EL (cell line): ENCODE measurements at regions not wholly inside any gene's neighbourhood (a gene's known extent, or its start where the extent isn't known, plus 50 kb on each side); places are given as distances from the start of the nearest gene placed in this dataset.

Experiments used
- DNase-seq: peaks from one replicate; pipeline ENCODE4 v3.0.0-alpha.2; 2016

DNA sequence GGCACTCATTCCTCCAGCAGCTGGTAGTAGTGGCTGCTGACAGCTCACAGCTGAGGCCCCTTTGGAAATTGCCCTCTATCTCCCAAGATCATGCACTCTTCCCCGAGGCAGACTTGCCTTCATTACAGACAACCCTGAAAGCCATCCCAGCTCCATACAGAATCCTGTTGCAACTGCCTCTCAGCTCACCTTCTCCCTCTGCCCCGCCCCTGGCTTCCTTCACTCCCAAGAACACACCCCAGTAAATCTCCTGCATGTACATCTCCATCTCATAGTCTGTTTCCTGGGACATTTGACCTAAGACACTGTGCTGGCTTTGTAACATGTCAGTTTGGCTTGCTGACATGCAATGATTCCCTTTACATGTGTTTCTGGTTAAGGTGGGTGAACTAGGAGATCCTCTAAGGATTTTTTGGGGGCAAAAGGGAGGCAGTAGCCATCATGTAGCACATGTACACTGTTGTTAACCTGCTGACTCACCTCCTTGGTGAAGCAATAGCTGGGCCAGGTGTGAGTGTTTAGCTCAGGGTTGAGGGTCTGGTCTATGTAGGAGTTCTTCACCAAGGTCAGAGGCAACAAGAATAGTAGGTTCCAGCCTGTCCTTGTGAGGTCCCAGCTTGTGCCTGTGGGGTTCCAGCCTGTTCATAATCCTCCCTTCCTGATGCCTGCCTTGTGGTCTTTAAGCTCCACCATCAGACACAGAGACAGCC lies 179.6 kb downstream of the CSNK2A3 start:
- DNase-seq = no peak

DNA sequence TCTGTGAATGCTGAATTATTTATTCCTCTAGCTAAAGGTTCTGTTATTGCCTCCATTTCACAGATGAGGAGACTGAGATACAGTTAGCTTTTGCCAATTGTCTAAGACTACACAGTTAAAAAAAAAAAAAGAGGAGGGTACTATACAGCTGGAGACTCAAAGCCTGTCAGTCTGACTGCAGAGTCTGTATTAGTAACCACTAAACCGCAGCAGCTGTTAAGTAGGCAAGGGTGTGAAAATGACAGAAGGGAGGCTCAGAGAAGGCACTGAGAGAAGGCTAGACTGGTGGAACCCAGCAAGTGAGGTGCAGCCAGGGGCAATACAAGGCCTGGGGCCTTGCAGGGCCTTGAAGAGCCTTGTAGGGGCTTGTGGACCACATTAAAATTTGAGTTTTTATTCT lies 181.2 kb downstream of the CSNK2A3 start:
- DNase-seq = no peak

DNA sequence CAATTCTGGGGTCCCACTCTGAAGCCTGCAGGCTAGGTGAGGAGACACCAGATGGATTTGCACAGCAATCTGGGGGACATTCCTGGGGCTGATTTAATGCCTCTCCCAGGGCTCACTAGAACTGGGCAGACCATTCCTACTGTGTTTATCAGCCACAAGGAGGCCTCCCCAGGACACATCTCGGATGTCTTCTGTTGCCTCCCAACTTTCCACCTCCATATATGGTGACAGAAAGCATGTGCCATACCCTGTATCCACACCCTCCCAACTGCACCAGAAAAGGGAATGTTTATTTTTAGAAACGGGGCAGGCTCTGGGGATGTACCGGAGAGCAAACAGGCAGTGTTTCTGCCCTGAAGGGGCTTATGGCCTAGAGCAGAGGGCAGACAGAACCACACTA lies 181.8 kb downstream of the CSNK2A3 start:
- DNase-seq = no peak

DNA sequence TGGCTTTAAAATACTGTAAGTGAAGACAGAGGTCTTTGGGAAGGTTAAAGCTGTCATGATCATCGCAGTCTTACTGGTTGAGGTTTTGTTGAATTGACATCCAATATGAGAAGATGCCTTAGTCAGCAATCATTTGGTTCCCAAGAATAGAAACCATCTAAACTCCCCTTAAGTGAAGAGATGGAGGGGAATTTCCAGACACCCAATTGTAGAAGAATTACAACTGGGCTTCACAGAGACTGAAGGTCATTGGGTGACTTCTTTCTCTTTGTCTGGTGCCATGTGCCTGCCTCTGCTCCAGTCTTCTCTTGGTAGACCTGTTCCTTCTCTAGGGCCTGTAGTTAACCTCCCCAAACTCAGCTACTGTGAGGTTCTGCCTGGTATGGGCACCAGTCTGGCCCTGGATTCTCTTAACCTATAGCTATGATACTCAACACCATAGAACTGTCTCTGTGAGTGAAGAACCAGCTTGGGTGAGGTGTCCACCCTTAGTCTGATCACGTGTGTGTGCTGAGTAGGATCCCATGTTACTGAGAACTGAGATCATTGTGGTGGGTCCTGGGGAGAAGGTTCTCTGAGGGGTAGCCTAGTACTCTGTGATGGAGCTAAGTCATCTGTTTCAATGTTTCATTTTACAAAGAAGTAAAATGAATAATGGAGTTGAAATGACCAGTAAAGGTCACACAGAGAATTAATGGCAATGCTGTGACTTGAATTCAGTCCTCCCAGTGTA lies 182.5 kb downstream of the CSNK2A3 start:
- no peak for DNase-seq

DNA sequence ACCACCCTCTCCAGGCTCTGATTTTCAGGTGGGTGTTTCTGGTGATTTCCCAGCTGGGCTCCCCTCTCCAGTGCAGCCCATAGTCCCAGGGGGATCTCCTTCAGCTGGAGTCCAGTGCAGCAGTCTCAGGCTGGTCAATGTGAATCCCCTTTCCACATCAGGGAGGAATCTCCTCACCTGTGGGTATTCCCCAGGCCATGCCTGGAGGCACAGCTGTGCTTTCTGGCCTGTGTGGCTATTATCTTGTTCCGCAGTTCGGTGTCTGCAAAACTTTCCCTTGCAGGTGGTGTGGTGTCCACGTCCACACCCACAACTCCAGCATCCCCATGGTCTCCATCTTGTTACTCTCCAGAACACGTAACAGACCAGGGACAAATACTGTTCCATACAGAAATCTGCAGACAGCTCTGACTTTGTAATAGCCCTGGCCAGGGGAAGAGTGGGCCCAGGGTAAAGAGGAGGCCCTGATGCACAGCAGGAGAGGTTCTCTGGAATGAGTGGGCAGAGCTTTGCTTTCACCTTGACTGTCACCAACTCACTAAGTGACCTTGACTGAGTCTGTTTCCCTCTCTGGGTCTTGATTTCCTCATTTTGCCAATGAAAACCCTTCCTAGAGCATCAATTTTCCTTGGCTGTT lies 183.2 kb downstream of the CSNK2A3 start:
- no peak for DNase-seq

DNA sequence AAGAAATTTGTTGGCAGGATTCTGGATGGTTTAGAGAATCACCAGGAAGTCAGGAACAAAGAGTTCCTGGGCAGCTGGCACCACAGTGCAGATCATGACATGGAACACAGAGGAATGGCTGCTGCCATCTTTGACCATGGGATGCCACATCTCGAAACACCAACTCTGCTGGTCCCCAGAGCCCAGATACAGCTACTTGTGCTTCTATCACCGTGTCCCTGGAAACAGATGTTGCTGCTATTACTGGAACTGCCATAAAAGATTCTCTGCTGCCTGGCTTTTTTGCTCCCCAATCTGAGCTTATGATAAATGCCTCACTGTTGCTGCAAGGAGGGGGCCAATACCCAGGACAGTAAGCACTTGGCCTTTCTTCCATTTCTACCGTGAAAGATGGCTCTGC lies 185.2 kb downstream of the CSNK2A3 start:
- DNase-seq = no peak

DNA sequence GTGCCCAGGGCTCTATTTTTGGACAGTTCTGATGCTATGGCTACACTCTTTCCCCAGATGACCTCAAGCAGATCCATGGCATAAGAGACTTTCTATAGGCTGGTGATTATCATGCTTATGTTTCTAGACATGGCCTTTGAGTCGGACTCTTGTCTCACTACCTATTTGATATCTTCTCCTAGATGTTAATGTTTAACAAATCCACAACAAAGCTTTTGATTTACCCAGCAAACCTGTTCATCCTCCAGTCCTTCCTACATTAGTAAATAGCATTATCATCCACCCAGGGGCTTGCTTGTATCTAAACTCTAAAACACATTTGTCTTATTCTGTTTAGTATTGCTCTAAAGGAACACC lies 188.7 kb downstream of the CSNK2A3 start:
- DNase-seq = no peak

DNA sequence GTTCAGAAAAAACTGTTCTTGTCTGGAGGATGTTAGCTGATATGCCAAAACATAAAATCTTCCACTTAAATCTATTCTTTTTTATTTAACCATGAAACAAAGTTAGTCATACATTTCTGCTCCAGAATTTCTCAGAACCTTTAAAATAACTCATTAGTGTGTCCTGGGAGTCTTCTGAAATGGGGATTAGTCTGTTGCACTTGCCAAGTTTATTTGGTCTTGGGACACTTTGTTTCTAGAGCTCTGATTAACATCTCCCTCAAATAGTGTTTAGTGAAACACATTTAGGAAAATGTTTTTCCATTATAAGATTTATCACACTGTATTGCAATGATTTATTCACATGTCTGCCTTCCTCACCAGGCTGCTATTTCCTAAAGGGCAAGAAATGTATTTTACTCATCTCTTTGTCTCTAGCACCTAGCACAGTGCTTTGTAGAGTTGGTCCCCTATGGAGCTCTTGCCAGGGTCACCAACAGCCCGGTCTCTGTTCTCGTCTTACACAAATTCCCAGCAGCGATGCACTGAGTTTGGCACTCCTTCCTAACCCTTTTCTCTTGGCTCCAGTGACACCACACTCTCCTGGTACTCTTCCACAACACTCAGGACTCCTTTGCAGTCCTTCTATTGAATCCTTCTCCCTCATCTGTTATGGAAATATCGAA lies 189.2 kb downstream of the CSNK2A3 start:
- DNase-seq = no peak

DNA sequence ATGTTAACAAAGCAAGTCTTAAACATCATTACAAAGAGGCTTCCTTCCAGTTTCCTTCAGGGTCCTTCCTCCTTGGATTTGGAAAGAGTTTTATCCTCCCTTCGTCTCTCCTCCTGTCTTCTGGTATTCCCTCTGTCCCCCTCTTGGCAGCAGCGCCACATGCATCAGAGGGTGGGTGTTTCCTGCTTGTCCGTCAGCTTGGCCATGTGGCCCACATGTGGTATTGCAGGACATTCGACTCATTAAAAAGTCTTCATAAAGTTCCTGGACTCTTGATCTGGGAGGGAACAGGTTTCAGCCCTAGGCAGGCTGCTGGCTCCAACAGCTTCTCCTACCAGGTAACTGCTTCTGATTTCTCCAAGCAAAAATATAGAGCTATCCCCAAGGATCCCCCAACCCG lies 189.8 kb downstream of the CSNK2A3 start:
- DNase-seq = peak; percentile 9

DNA sequence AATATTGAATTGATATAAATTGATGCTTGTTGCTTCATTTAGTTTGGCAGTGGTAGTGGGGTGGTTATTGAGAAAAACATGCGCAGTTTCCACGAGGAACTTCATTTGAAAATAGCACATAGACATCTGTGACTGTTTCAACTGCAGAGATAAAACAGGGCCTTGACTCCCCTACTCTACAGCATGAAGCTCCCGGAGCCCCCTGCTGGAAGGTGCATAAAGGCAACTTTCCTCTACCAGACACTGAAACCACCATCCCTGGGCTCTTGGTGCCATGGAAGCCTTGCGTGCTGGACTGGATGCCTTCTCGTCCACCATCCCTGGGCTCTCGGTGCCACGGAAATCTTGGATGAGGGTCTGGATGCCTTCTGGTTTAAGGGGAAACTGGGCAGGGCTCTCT lies 195.9 kb downstream of the CSNK2A3 start:
- DNase-seq = peak; percentile 29

DNA sequence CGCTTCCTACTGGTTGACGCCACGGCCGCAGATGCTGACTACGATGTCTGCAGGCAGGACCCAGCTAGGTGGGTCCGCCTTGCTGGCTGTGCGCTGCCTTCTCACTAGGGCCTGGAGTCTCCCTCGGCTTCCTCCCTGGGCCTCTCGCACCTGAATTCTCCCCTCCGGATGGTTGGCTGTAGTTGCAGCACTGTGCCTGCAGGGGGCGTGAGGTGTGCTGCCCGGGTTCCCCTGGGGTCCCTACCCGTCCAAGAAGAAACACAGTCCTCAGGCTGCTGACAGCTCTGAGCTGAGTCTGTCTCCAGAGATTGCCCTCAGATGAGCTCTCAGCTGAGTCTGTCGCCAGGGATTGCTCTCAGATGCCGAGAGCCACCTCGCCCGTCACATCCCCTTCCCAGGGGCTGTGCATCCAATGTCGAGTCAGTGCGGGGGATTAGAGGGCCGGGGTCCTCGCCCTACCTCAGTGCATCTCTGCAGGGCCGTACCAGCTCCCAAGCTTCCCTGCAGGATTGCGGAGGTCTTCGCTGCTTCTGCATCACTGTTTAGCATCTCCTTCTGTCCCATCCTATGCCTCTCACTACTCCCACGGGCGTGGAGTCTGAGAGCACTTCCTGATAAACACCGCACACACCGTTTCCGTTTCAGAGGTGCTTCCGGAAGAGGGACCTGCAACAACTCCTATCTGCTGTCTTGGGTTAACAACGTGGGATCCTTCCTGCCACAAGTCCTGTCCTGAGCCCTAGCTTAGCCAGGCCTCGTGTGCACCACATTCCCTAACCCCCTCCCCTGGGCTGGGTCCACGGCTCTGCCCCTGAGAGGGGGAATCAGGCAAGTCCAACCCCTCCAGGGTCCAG lies 196.9 kb downstream of the CSNK2A3 start:
- DNase-seq = peak; percentile 7

DNA sequence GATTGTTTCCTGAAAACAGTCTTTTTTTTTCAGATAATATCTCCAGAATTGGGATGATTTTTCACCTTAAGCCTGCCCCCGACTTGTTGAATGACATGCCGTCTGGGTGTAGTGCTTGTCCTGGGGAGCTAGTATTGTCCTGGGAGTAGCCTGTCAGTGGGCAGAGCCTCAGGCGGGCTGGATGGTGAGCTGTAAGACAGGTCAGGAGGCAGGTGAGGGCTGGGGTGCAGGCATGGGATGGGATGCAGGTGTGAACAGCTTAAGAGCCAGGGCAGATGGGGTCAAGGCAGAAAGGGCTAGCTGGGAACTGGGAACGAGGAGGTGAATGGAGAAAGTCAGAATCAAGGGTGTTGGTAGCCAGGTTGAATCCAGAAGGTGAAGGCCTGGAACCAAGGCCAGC lies 200.2 kb downstream of the CSNK2A3 start:
- DNase-seq = no peak

DNA sequence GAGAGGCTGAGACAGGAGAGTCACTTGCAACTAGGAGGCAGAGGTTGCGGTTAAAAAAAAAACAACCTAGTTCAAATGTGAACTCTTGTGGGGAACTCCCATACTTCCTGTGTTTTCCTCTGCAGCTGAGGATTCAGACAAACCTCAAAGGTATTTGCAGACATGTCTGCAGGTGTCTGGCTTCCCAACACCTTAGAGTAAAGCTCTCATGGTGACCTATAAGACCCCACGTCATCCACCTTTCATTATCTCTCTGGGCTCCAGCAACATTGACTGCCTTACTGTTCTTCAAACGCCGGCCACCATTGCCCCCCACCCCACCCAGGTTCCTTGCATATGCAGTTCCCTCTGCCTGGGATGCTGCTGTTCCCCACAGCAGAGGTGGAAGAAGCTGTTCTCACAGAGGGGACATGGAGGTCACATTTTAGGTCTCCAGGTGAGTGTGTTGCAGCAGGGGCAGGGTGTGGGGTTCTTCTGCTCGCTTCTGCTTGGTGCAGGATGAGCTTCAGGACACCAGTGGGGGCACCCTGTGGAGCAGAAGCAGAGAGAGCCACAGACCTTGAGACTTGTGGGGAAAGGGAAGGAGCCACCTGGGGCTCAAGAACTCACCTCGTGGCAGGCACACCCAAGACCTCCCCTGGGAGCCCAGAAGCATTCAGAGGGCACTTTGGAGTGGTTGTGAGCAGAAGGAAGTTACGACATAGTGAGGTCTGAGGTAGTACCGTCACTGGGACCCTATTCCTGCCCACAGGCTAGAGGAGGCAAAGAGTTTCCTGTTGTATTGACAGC lies 203.2 kb downstream of the CSNK2A3 start:
- no peak for DNase-seq

DNA sequence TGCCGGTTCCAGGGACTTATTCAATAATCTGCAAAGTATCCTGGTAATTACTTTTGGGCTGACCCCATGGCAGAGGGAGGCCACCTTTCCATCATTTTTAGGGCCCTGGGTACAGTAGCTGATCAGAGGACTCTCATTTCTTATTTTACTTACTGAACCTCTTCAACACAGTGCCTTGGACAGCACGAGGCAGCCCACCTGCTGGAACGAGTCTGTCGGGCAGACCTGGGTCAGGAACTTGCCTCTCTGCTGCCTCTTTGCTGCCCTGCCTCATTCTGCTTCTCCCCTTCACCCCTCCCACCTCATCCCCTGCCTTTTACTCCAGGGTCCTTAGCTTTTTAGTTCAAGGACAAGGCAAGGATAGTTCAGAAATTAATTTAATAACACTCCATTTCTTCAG lies 204.5 kb downstream of the CSNK2A3 start:
- DNase-seq = no peak

DNA sequence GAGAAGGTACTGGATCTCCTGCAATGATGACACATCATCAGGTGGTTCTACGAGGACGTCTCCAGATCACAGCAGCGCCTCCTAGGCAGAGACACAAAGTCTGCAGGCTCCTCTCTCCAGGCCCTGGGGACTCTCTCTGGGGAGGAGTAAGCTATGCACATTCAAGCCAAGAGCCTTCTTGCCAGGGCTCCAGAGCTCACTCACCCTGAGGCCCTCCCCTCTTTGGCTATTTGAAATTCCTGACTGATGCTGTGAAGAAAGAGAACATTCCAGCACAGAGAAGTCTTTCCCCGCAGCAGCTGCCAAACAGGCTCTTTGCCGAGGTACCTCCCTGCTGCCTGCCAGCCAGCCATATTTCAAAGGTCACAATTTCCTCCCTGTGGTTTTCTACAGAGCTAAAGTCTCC lies 204.9 kb downstream of the CSNK2A3 start:
- DNase-seq = peak; percentile 76

DNA sequence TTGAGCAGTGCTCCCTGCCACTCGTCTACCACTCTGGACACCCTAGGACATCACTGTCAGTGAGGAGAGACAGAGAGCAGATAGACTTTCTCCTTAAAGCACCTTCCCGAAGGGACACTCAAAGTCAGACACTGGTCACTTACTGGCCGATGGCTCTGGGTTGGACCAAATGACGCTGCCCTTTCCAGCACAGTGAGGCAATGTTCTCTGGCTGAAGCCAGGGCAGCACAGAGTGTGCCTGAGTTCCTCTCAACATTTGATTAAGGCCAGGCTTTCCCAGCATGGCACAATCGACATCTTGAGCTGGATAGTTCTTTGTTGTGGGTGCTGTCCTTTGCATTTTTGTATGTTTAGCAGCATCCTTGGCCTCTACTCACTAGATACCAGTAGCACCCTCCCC lies 206.2 kb downstream of the CSNK2A3 start:
- DNase-seq = no peak

DNA sequence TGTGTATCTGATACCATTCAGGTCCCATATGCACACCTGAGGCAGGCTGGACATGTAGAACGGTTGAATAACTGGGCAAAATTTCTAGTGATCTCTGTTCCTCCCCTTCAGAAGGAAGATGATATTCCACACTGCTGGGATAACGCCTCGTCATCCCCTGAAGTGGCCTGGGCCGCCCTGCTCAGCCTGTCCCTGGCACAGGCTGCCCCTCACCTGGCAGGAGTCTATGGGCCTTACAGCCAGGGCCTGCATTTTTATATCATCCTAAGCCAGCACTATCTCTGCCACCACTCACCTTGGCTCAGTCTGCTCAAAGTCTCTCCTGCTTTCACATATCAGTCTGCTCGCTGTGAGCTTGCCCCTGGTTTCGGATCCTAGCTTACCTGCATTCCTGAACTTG lies 209.2 kb downstream of the CSNK2A3 start:
- DNase-seq = no peak

DNA sequence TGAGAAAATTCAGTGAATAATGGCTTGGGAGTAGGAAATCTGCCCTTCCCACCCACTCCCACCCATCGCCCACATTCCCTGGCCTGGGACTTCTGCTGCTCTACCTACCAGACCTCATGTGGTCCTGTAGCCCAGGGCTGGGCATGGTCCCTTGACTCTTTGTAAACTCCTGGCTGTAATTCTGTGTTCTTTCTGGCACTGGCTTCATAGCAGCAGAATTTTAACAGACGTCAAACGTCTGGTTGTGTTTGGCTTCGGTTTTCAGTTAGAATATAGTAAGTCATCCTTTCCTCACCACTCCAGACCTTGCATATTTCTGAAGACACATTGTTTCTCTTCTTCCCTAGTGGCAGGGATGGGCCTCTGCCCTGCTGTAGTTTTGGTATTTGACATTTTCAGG lies 210.6 kb downstream of the CSNK2A3 start:
- no peak for DNase-seq

DNA sequence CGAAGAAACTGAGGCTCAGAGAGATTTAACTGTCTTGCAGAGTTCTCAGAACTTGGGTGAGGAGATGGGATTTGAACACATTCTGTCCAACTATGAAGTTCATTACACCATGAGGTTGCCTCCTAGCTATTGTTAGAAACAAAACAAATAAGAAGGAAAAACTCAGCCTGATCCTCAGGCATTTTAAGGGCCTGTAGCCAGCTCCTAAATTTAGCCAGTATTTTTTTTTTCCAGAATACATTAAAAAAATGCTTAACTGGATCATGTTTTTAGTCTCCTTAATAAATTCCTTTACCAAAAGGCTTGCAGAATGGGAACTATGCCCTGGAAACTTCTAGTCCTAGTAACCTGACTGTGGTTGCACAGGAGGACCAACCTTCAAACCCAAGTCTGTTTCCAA lies 212.0 kb downstream of the CSNK2A3 start:
- no peak for DNase-seq

DNA sequence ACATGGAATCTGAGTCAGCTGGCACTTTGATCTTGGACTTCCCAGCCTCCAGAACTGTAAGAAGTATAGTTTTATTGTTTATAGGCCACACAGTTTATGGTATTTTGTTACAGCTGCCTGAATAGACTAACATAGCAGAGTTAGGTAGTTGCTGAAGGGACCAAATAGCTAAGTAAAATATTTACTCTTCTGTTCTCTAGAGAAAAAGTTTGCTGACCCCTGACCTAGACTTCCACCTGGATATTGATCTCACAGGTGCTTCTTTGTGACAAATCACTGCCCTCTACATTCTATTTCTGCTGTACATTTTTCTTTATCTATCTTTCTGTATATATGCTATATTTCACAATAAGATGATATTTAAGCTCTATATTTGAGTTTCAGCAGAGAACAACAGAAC lies 212.5 kb downstream of the CSNK2A3 start:
- DNase-seq = no peak

DNA sequence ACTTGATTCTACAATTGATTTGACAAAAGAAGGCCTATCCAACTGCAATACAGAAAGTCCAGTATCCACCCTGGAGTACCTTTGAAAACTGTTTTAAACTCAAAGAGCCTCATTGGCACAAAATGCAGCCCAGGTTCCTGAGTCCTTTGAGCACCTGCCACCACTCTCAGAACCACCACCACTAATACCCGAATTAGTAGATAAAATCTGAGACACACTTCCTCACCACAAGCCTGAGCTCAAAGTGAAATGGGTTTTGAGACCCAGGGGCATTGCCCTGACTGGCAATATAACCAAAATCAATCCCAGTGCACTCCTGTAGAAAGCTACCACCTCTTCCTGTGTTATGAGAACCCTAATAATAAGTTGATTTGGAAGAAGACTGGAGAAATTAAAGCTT lies 215.7 kb downstream of the CSNK2A3 start:
- no peak for DNase-seq
